ENCODE measurements at regions not wholly inside any gene's neighbourhood (a gene's known extent, or its start where the extent isn't known, plus 50 kb on each side); places are given as distances from the start of the nearest gene placed in this dataset.
A peak's percentile ranks its signal among the peaks of the same experiment; 100 is the strongest.

GRCh38 chr3:20912406-20912805 is 726.4 kb upstream of the SGO1 start:
- no peak overlapping the region for H3K23ac ChIP-seq (ENCODE audit: insufficient read length, low read depth, low read length)
- no peak overlapping the region for H4K5ac ChIP-seq (ENCODE audit: insufficient read length, low read depth, low read length)
- no peak overlapping the region for H3K4ac ChIP-seq (ENCODE audit: low read depth, low read length)
- no peak overlapping the region for H2AK5ac ChIP-seq (ENCODE audit: insufficient read length, low read length)
- Mint-ChIP-seq H3K27ac (peak overlapping the region in 1 of 3 experiments; percentile 27; a peak in 1 of 7 replicates), H3K27me3 (ENCODE audit: low read depth) (no peaks in the 10 kb centered on the region), H3K36me3 (ENCODE audit: insufficient read depth in 1 of 3, low read depth in 3 of 3) (no peaks in the 10 kb centered on the region), H3K4me3 (no peak overlapping the region), H3K9me3 (no peaks in the 10 kb centered on the region), H3K4me1 (peaks cover 3 to 7% of the 10 kb centered on the region in 2 experiments)
- H3K18ac ChIP-seq (ENCODE audit: insufficient read length, low read depth, low read length) = no peak overlapping the region
- H3K56ac ChIP-seq (ENCODE audit: insufficient read length, low read depth, low read length) = no peak overlapping the region
- no peak overlapping the region for H2BK12ac ChIP-seq (ENCODE audit: insufficient read length, low read depth, low read length)
- no peaks in the 10 kb centered on the region for H3K23me2 ChIP-seq (ENCODE audit: insufficient read length, low read depth, low read length, poor library complexity, severe bottlenecking)
- no peak overlapping the region for H2BK15ac ChIP-seq (ENCODE audit: low read depth, low read length)
- H2BK5ac ChIP-seq (ENCODE audit: insufficient read length, low read length) = no peak overlapping the region
- H3K9me3 ChIP-seq (ENCODE audit: control insufficient read depth, low read depth, low read length) = no peaks in the 10 kb centered on the region
- no peak overlapping the region for H2BK20ac ChIP-seq (ENCODE audit: low read depth, low read length, poor library complexity, severe bottlenecking)
- no peak overlapping the region for H4K91ac ChIP-seq (ENCODE audit: insufficient read length, low read depth, low read length)
- no peak for TF ChIP-seq CTCF (conservative IDR thresholded peaks at IDR 0.05)
- no peaks in the 10 kb centered on the region for H3K4me1 ChIP-seq (ENCODE audit: insufficient read depth, low read length)
- no peak overlapping the region for H3K27ac ChIP-seq (ENCODE audit: insufficient read length, low read depth, low read length)
- no peaks in the 10 kb centered on the region for H3K79me1 ChIP-seq (ENCODE audit: insufficient read depth, low read depth, low read length, poor library complexity, severe bottlenecking)
- H3K79me2 ChIP-seq (ENCODE audit: insufficient read depth, low read length) = no peaks in the 10 kb centered on the region
- H4K8ac ChIP-seq (replicated peaks; ENCODE audit: insufficient read length, low read depth, low read length) = no peak overlapping the region
- no peaks in the 10 kb centered on the region for H4K20me1 ChIP-seq (ENCODE audit: control insufficient read depth, insufficient read depth, insufficient read length)
- H3K9ac ChIP-seq (ENCODE audit: extremely low read depth, insufficient read length, low read length) = no peak overlapping the region
- no CpG with 5 or more reads among the region's 2 CpGs for WGBS (ENCODE audit: extremely low coverage, insufficient read length, low lambda C conversion rate)
- no peaks in the 10 kb centered on the region for H3K27me3 ChIP-seq (ENCODE audit: insufficient read depth, low read length)
- H3K14ac ChIP-seq (ENCODE audit: insufficient read depth, low read length) = no peak overlapping the region
- no peak overlapping the region for H2AFZ ChIP-seq (ENCODE audit: low read length)
- no peak for DNase-seq
- H3T11ph ChIP-seq (ENCODE audit: low read length) = no peak overlapping the region
- H3K4me2 ChIP-seq (ENCODE audit: insufficient read depth, insufficient read length, low read length) = no peak overlapping the region
- H2BK120ac ChIP-seq (ENCODE audit: low read depth, low read length, poor library complexity, severe bottlenecking) = no peak overlapping the region

All from H9 (cell line).